ENCODE measurements at regions not wholly inside any gene's neighbourhood (a gene's known extent, or its start where the extent isn't known, plus 50 kb on each side); places are given as distances from the start of the nearest gene placed in this dataset.

DNA sequence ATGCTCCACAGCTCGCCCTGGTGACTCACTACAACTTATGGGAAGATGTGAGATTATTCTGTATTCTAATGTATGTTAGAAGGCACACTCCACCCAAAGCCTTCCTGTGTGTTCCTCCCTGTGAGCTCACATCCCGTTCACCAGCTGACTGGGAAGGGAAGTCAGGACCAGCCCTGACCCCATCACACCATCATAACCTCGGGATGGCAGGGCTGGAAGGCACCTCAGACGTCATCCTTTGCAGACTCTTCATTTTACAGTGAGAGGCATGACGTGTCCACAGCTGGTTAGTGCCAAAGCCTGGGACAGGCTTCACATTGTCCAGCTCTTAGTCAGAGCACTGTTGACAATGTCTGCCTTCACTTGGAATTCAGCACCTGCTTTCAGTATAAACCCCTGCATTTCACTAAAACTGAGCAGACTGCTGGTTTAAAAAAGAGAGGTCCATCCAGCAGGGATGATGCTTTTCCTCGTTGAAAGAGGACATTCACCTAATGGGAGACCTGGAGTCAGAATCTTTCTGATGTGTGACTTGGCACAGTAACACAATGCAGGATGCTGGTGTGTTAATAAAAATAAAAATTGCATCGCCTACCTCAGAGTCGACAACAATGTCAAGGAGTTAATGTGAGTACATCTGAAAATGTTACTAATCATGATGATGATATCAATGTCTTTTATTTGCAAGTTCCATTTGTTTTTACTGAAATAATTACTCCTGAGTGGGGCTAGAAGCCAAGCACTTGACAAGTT lies 418.0 kb upstream of the TNP1 start:
- peak in 1 of 2 donors; percentile 48 for DNase-seq
- Histone ChIP-seq H3K4me1 (peaks cover 0 to 11% (median 0%) of the 10 kb centered on the region in 4 donors), H3K27ac (peak overlapping the region in 2 of 5 donors; percentile 30 to 63), H3K27me3 (no peaks in the 10 kb centered on the region), H3K36me3 (no peaks in the 10 kb centered on the region), H3K4me3 (no peak overlapping the region), H3K9me3 (no peaks in the 10 kb centered on the region)
- TF ChIP-seq EP300 (IDR thresholded peaks at IDR 0.05), result peak; percentile 85
- peak in 2 of 3 donors; percentile 65 to 87 for TF ChIP-seq POLR2AphosphoS5 (IDR thresholded peaks at IDR 0.05)
- TF ChIP-seq POLR2A (IDR thresholded peaks at IDR 0.05), result no peak
- TF ChIP-seq, protein P1, sequence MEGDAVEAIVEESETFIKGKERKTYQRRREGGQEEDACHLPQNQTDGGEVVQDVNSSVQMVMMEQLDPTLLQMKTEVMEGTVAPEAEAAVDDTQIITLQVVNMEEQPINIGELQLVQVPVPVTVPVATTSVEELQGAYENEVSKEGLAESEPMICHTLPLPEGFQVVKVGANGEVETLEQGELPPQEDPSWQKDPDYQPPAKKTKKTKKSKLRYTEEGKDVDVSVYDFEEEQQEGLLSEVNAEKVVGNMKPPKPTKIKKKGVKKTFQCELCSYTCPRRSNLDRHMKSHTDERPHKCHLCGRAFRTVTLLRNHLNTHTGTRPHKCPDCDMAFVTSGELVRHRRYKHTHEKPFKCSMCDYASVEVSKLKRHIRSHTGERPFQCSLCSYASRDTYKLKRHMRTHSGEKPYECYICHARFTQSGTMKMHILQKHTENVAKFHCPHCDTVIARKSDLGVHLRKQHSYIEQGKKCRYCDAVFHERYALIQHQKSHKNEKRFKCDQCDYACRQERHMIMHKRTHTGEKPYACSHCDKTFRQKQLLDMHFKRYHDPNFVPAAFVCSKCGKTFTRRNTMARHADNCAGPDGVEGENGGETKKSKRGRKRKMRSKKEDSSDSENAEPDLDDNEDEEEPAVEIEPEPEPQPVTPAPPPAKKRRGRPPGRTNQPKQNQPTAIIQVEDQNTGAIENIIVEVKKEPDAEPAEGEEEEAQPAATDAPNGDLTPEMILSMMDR (IDR thresholded peaks at IDR 0.05), result no peak
- intact Hi-C loops (cut with DNase I; ENCODE audit: low total_unique reads), result no loop called here
- whole genome bisulfite sequencing, 5 donors, result 68 to 78% (median 76%) methylated on average over 8 of the region's 8 CpGs

DNA sequence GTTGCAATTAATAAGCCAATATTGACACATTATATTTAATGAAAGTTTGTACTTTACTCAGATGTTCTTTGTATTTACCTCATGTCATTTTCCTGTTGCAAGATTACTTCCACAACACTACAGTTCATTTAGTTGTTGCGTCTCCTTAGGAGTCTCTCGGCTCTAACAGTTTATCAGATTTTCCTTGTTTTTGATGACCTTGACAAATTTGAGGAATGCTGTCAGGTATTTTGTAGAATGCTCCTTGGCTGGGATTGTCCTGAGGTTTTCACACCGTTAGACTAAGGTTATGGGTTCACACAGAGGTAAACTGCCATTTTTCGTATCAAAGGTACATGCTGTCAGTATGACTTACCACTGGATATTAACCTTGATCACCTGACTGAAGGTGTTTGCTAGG lies 416.6 kb upstream of the TNP1 start:
- intact Hi-C loops (cut with DNase I; ENCODE audit: low total_unique reads), result no loop called here
- TF ChIP-seq POLR2AphosphoS5 (IDR thresholded peaks at IDR 0.05) (no peak), EP300 (IDR thresholded peaks at IDR 0.05) (no peak), POLR2A (IDR thresholded peaks at IDR 0.05) (no peak)
- TF ChIP-seq, protein P1 (IDR thresholded peaks at IDR 0.05), result no peak
- H3K36me3 ChIP-seq, result no peaks in the 10 kb centered on the region
- H3K27ac ChIP-seq, result peak overlapping the region in 1 of 5 donors; percentile 63
- H3K9me3 ChIP-seq, result no peaks in the 10 kb centered on the region
- H3K27me3 ChIP-seq, result no peaks in the 10 kb centered on the region
- no peak for DNase-seq
- peaks cover 0 to 11% (median 0%) of the 10 kb centered on the region in 4 donors for H3K4me1 ChIP-seq
- 68 to 79% (median 76%) methylated on average over 4 of the region's 4 CpGs for WGBS, 5 donors
- no peak overlapping the region for H3K4me3 ChIP-seq

DNA sequence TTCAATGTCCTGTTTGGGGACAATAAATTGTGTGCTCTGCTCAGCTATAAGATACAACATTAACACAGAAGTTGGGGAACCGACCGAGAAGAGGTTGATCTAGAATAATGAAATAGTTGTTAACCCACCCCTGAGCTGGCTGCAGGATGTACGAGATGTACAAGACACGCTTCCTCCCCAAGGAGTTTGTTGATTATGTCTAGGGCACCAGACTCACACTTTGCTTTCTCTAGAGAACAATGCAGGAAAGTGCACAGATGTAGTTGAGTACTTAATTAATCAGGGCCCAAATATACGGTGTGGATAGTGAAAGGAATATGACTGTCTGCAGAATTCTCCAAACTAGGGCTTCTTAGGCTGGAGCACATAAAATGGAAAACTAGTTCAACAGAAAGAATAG lies 415.2 kb upstream of the TNP1 start:
- Histone ChIP-seq H3K27ac (peak overlapping the region in 2 of 5 donors; percentile 0 to 77), H3K4me3 (no peak overlapping the region), H3K4me1 (peaks cover 0 to 11% (median 0%) of the 10 kb centered on the region in 4 donors), H3K9me3 (no peaks in the 10 kb centered on the region), H3K27me3 (no peaks in the 10 kb centered on the region), H3K36me3 (no peaks in the 10 kb centered on the region)
- TF ChIP-seq, protein P1 (IDR thresholded peaks at IDR 0.05), result no peak
- TF ChIP-seq POLR2A (IDR thresholded peaks at IDR 0.05) (no peak), POLR2AphosphoS5 (IDR thresholded peaks at IDR 0.05) (no peak), EP300 (IDR thresholded peaks at IDR 0.05) (no peak)
- intact Hi-C loops (cut with DNase I; ENCODE audit: low total_unique reads), result no loop called here
- no peak for DNase-seq
- 59 to 89% (median 81%) methylated on average over 5 of the region's 5 CpGs for WGBS, 5 donors

DNA sequence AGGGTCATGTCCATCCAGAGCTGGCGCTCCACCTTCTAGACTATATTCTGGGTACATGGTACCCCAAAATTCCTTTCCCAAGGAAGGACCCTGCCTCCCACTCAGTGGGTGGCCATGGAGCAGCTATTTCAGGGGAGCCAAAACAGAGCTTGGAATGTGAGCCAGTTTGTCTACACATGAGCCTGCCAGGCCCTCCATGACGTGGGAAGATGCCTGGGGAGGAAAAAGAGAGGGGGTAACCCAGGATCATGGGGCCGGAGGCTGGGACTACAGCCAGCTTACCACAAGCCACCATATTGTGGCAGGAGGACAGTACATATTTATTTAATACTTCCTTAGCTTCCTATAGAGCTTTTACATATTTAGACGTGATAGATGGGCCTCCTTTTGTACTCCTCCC lies 414.7 kb upstream of the TNP1 start:
- DNase-seq, result no peak

More for the DNA sequence above, 414.7 kb upstream of the TNP1 start:
- WGBS, 5 donors, result 76 to 92% (median 81%) methylated on average over 4 of the region's 4 CpGs
- Histone ChIP-seq H3K27me3 (no peaks in the 10 kb centered on the region), H3K27ac (peak overlapping the region in 3 of 5 donors; percentile 4 to 77 (median 62)), H3K4me1 (peaks cover 0 to 11% (median 0%) of the 10 kb centered on the region in 4 donors), H3K4me3 (no peak overlapping the region), H3K36me3 (no peaks in the 10 kb centered on the region), H3K9me3 (no peaks in the 10 kb centered on the region)
- TF ChIP-seq, protein P1 (IDR thresholded peaks at IDR 0.05), result no peak
- TF ChIP-seq POLR2AphosphoS5 (IDR thresholded peaks at IDR 0.05), result no peak
- TF ChIP-seq EP300 (IDR thresholded peaks at IDR 0.05), result no peak
- no peak for TF ChIP-seq POLR2A (IDR thresholded peaks at IDR 0.05)
- intact Hi-C loops (cut with DNase I; ENCODE audit: low total_unique reads), result no loop called here
